Activated T-helper 1 cell treated with anti-CD3 and anti-CD28 coated beads, Interleukin-2, amount 50 U/mL, for 16 hours (primary cell): ENCODE measurements at regions not wholly inside any gene's neighbourhood (a gene's known extent, or its start where the extent isn't known, plus 50 kb on each side); places are given as distances from the start of the nearest gene placed in this dataset.

Source experiments
- DNase-seq, 2 donors: peaks; one replicate each; pipeline ENCODE4 v3.0.0-alpha.2; 2020; ENCODE audit warnings: low read depth in 1 of 2, low spot score in 1 of 2

DNA sequence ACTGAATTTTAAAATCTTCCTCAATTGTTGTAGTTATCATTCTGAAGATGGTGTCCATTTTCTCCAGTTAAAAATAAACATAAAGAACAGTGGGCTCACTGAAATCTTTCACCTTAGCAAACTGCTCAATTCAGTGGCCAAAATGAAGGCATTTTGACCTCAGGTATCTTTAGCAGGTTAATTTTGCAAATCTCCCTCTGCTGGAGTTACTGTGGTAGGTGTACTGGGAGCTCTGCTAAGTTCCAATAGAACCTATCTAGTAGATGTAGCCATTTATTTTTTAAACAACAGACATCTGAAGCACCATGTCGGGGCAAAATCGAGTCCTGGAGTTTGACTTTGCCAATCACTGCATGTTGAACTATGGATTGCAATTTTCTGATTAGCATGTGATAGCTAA is 177.1 kb downstream of the IRS1 start:
- no peak for DNase-seq

DNA sequence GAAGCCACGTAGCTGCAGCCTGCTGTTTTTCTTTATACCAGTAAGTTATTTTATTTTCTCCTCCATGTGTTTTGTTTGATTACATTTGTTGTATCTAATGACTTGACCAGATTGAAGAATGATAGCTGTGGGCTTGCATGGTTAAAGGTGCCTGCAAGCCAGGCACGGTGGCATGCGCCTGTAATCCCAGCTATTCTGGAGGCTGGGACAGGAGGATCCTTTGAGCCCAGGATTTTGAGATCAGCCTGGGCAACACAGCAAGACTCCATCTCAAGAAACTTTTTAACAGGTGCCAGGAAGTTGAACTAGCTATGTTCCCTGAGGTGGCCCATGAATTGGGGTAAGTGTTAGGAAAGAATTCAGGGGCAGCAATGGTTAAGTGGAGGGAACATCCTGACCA is 179.4 kb downstream of the IRS1 start:
- DNase-seq = no peak

DNA sequence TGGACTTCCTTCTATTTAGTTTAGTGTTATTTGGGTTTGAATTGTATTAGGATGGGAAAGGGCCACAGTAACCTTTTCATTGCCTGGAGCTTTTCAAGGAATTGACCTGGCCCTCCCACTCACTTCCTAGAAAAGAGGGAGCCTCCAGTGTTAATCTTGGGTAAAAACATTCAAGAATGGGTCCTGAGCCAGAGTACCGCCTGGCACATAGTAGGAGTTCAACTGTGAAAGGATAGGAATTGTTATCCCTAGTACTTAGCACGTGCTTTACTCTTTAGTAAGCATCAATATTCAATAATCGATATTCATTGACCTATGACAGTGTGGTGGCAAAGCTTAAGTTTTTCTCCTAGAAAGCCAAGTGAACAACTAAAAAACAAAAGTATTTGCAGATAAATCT is 179.9 kb downstream of the IRS1 start:
- no peak for DNase-seq

DNA sequence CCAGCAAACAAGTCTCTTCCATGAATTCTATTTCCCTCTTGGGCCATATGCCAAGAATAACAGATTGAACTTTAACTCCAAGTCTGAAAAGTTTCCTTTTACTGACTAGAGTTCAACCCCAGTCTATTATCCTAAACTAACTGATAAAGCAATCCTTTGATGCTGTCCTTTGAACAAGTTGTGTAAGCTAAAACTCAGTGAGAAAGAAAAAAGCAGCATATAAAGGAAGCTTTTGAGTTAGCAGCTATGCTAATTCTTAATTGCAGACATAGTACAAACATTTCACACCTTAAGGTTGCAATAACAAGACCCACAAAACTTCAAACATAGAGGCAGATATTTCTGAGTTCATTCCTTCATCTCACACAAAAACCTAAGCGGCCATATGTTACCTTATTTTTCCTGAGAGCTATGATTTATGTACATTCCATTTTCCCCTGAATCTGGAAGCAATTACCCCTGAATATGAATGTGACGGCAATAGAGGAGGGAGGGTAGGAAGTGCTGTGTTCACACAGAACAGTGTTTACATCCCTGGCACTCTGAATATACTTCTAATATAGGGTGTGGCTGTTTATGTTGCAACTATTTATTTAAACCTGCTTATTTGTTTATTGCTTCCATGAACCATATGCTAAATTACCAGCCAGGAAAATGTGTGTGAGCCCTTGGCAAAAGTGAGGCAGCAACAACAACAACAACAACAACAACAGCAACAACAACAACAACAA is 180.6 kb downstream of the IRS1 start:
- no peak for DNase-seq

DNA sequence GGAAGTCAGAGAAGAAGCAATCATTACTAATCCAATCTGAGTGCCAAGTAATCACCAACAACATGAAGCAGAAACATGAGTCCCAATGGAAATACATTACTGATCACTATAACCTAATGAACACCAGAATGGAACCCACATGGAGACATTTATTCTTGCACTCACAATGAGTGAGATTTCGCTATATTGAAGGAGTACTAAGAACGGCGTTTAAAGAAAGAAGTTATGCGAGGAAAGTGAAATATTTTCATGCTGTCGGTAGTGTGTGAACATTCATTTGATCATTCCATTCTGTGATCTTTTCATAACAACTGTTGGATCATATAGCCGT is 181.1 kb downstream of the IRS1 start:
- DNase-seq = no peak

DNA sequence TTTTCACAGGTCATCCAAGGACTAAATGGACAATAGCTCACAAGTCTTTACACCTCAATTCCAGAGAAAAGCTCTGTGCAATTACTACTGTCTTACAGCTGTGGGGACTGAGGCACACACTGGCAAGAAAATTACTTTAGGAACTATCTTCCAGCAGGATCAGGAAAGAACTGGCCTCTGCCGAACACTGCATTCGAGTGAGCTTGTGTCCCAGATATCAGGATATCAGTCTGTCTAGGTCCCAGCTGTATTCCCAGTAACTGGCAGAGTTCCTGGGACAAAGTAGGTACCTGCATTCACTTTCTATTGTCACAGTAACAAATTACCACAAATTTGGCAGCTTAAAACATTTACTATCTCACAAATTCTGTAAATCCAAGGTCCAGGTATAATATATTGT is 183.7 kb downstream of the IRS1 start:
- DNase-seq = no peak

DNA sequence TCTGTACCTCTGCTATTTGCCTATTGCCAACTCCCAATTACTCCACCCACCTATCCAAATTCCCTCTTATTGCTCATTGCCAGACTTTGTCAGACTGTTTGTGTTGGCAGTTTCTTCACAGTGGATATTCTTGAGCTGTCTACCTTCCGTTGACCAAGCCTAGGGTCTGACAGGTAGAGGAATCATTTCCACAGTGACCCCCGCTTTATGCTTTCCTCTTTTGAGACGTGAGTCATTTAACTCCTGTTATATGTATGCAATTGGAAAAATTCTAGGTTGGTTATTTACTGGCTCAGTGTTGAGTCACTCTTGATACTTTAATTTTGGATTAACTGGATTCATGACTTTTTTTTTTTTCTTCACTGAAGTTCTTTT is 187.7 kb downstream of the IRS1 start:
- no peak for DNase-seq

DNA sequence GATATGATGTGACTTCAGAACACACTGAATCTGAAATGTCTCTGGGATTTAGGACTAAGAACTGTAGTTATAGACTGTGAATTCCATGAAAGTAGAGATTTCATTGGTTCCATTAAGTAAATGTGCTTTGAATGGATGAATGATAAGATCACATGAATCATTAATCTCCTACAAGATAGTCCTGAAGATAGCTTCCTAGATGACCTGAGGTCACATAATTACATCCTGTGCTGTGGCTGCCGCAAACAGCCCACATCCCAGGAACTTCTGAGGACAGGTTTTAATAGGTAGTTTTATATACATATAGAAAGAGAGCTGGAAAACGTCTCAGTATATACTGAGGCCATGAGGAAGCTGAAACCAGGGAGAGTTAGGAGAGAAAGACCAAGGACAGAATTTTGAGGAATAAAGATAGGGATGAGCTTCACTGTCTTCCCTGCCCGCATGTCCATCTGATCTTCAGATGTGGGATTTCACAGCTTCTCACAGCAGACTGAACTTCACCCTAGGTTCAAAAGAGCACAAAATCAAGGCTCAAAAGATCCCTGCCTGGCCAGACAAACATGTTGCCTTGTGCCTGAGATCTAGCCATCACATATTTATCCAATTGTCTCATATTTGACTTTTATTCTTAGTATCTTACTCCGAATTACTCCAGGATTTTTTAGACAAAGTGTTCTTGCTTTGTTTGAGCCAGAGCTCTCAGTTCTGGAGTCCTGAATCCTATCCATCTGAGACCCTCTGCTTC is 188.2 kb downstream of the IRS1 start:
- no peak for DNase-seq

DNA sequence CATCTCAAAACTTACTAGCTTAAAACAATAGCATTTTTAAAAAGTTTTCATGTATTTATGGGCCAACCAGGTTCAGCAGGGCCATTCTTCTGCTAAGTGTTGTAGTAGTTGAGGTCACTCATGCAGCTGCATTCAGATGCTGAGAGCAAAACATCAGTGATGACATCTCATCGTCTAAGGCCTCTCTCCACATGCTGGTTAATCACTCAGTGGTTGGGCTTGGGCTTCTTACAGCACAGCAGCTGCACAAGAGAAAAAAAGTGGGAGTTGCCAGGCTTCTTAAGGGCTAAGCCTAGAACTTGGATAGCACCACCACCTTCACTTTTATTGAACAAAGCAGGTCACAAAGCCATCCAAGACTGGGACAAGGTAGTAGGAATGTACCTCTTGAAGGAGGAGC is 190.3 kb downstream of the IRS1 start:
- no peak for DNase-seq

DNA sequence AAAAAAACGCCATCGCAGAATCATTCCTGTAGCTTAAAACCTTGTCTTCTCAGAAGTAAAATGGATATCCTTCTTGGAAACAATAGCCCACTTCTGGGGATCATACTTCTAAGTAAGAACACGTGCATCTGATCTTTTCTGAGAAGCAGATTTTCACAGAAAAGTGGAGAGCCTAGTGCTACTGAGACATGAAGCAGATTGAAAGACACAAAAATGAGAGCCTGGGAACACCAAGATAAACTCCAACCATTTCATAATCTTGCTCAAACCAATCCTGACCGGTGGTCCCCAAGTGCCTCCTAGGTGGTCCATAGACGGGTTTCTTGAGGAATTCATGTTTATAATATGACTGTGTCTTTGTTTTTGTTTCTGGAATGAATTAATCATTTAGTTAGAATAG is 191.2 kb downstream of the IRS1 start:
- no peak for DNase-seq

DNA sequence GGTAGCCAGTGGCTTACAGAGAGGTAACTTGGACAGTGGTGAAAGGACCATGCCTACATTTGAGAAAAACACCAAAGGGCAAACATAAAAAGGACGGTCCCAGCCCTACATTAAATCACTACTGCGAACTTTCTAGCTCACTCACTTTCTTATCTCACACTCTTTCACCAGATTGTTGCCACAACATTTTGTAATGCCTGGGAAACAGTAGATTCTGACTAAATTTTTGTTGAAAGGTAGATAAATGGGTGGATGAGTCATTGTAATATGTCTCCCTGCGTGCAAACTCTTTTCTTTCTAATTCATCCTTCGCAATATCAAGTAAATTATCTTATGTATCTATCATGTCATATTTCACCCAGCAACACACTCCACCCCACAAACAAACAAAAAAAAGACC is 192.2 kb downstream of the IRS1 start:
- no peak for DNase-seq

DNA sequence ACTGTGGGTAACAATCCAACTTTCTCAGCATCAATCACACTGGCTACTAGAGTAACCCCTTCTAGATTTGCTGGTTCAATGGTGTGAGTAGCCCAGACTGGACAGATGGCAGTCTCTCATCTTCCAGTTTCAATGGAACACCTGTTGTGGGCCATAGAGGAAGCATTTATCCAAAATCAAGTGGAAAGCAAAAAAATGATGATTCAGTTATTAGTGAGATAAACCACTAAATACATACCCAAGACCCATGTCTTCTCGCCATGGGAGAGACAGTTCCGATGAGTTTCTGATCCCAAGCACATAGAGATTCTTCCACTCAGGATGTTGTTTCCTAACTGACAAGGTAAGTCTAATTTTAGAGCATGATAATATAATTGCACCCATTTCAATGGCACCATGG is 194.0 kb downstream of the IRS1 start:
- no peak for DNase-seq

DNA sequence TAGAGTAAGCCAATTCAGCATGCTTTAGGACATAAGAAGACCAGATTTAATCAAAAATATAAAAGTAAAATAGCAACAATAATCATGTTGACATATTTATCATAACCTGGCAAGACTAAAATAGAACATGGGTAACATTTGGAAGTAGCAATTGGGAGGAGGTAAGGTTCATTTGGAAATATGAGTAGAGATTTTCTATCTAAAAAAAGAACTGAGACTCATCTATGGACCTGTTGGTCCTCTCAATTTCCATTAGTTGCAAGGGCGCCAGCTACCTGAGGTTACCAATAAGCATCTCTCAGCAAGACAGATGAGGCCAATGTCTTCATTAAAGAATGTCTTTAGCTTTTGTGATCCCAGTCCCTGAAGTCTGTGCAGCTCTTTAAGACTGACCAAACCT is 196.0 kb downstream of the IRS1 start:
- DNase-seq = no peak

DNA sequence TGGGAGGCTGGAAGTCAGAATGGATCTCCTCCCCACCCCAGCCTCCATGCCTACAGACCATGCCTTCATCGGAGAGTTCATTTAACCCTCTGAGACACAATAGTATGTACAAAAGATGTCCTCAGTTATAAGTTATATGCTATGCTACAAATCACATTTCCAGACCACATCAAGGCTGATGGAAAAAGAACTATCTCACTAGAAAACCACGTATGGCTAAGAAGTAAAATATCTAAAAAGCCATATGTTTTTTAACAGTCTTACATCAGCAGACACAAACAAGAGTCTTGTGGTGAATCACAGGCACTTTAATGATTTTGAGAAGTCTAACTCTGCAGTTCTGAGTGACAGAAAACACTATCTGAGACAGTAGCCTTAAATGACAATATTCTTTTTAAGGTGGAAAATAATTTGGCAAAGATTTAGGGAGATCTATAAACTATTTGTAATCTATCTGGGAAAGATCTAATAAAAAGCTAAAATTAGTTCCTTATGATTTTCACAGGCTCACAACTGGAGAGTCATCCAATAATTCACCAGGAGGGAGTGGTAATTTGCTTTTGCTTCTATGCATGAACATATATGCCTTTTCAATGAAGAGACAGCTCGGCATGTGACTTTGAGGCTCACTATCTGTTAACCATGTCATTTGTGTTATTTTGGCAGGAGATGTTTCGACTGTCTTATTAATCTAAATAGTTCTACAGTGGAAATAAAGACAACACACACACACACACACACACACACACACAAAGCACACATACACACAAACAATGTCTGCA is 197.5 kb downstream of the IRS1 start:
- DNase-seq = no peak

DNA sequence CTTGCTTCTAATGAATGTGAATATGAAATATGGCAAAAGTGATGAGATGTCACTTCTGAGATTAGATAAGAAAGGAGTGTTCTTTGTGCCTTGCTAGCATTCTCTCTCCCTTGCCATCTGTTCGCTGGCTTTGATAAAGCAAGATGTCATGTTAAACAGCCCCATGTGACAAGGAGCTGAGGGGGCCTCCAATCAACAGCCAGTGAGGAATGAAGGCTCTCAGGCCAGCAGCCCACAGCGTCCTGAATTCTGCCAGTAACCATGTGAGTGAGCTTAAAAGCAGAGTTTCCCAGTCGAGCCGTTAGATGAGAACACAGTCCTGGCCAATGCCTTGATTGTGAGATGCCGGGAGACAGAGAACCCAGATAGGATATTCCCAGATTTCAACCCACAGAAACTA is 198.8 kb downstream of the IRS1 start:
- no peak for DNase-seq

DNA sequence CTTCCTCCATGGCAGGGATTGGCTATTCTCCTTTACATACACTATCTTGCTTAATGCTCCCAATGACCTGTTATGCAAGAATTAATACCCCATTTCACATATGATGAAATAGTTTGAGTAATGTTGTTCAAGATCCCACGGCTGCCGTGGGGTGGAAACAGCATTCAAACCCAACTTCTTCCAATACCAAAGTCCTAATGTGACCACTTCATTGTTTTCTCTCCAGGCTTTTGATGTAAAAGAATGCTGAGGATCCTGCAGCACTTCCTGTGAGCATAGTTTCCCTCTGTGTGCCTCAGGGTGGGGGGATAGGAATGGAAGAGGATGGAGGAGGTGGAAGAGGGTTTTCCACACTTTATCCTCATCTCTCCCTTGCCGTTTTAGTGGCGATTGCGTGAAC is 199.4 kb downstream of the IRS1 start:
- no peak for DNase-seq

DNA sequence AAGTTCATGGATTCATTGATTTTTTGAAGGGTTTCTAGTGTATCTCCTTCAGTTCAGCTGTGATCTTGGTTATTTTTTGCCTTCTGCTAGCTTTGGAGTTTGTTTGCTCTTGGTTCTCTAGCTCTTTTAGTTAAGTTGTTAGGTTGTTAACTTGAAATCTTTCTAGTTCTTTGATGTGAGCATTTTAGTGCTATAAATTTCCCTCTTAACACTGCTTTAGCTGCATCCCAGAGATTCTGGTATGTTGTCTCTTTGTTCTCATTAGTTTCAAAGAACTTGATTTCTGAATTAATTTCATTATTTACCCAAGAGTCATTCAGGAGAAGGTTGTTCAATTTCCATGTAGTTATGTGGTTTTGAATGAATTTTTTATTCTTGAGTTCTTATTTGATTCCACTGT is 210.6 kb downstream of the IRS1 start:
- DNase-seq = no peak

DNA sequence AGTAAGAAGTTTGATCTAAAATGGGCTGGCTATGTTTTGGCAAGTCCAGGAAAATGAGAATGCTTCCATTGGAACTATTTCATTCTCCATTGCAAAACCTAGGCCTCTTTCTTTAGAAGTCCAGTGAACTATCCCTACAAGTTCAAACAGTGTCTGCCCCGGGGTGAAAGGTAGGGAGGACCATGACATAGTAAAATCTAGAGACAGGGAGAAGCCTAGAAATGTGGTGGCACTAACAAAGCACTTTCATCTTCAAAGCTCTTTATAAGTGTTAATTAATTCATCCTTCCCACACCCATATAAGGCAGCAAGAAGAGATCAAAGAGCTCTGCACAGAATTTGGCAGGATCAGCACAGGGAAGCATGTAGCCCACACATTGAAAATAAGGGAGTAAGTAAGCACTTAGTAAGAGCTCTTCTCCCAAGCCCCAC is 214.5 kb downstream of the IRS1 start:
- DNase-seq = no peak

DNA sequence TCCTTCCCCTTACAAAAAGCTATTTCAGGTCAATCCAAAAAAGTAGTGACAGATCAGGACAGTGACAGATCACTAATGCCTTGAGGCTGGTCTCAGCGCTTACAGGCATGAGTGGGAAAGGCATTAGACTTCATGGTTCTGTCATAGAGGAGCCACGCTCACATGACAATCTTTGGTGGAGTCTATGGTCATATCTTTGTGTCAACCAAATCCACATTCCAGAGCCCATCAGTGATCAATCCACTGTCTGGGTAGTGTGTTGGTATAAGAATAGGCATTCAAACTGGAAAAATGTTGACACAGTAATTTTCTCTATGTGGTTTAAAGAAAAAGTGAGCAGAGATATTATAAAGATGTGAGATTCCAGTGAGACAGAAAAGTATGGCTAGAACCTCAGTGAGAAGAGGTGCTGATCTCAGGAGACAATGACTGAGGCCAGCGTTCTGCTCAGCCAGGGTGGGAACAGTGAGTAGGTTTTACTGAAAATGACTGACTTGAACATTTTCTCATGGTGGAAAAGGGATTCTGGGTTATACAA is 215.0 kb downstream of the IRS1 start:
- DNase-seq = no peak

DNA sequence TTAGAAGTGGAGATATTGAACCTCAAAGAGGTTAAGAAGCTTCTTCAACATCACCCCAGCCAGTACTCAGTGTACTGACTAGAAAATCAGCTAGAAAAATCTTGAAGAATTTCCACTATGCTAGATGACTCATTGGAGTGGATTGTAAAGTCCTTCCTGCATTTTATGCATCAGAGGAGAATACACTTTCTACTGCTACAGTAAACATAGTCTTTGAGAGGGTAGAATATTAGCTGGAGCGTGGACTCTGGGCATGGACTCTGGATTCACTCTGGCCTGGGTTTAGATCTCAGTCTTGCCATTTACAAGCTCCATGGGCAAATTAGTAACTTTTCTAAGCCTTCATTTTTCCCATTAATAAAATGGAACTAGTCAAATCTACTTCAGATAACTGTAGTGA is 215.9 kb downstream of the IRS1 start:
- no peak for DNase-seq

DNA sequence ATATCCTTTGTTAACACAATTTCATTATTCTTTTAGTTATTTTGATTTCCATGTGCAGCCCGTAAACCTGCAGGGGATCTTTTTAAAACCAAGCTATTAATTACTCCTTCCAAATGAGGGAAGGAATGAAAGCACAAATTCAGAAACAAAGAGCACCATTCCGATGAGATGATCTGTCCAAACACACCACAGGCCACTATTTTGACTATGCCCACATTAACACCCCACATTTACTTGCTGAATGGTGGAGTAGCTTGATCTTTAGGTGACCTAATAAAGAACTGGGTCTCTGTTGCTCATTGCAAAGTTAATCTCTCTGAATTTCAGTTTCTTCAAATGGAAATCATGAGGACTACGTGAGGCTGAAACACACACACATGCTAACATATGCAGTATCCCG is 218.0 kb downstream of the IRS1 start:
- no peak for DNase-seq

DNA sequence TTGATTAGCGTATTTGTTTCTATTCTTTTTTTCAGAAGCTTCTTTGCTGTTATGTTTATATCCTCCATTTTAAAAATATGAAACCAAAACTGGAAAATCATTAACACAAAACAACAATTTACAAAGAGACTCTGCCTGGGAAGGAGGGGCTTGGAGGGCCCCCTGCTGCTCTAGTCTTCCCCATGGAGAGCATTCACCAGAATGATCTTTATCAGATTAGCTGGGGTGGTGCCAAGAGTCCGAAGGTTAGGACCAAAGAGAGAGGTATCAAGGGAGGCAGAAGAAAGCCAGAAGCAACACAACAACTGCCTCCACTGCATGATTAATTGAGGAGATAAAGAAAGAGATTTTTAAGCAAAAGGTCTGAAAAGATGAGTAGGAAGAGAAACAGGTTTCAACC is 218.6 kb downstream of the IRS1 start:
- DNase-seq = no peak
